ENCODE measurements at regions not wholly inside any gene's neighbourhood (a gene's known extent, or its start where the extent isn't known, plus 50 kb on each side); places are given as distances from the start of the nearest gene placed in this dataset.

DNA sequence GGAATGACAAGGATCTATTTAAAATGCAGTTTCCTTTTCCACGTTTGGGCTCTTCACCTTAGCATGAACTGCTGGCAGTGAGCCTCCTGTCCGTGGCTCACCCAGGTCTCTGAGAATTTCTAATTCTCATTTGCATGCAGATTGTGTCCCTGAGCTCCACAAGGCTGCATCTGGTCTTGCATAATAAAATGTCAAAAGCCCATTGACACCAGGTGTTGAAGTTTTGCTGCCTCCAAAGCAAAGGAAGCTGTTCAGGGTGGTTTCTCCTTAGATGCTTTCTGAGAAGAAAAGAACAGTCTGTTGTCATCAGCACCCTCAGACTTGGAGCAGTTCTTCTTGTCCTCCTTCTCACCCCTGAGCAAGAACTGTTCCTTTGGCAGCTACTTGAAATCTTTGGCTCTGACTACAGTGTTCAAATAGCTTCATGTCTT, 433.1 kb upstream of the KAZN start:
- no peak for TF ChIP-seq EZH2 (IDR thresholded peaks at IDR 0.05; ENCODE audit: borderline replicate concordance)
- no peak for TF ChIP-seq CTCF (IDR thresholded peaks at IDR 0.05; ENCODE audit: poor library complexity)
- no peak for TF ChIP-seq EZH2phosphoT487 (IDR thresholded peaks at IDR 0.05; ENCODE audit: low read depth, severe bottlenecking, unreplicated experiment)
- DNase-seq (ENCODE audit: low spot score), result no peak
- no peaks in the 10 kb centered on the region for H3K79me2 ChIP-seq
- no peak overlapping the region for H3K4me3 ChIP-seq
- no peak overlapping the region for H2AFZ ChIP-seq
- no peaks in the 10 kb centered on the region for H3K4me1 ChIP-seq (ENCODE audit: insufficient read depth)
- H3K9me3 ChIP-seq (ENCODE audit: low read depth), result no peaks in the 10 kb centered on the region
- no peaks in the 10 kb centered on the region for H3K9me2 ChIP-seq (replicated peaks; ENCODE audit: insufficient read depth)
- no peaks in the 10 kb centered on the region for H3K27me3 ChIP-seq
- no peaks in the 10 kb centered on the region for H3K36me3 ChIP-seq (replicated peaks; ENCODE audit: insufficient read depth, low read depth)
- WGBS (ENCODE audit: low lambda C conversion rate, missing lambda C conversion rate), result 50% methylated on average over 2 of the region's 2 CpGs
- no peak overlapping the region for H3K27ac ChIP-seq
- H4K20me1 ChIP-seq (ENCODE audit: insufficient read depth, poor library complexity, severe bottlenecking), result no peaks in the 10 kb centered on the region
- no peak overlapping the region for H3K4me2 ChIP-seq

DNA sequence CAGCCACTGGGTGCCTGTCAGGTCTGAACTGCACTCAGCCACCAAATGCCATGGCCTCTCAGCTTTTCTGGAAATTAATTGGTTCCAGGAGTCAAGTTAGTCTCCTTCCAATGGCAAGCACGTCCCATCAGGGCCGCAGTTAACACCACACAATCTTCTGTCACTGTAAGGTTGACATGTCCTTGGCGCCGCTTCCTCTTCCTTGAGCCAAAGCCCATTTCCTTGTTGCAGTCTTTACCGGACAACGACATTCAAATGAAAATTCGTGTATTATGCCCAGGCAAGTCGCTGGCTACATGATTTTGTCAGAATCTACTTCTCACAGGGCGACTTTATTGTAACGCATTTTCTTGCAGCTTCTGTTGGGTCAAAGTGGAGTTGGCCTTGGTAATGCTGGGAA, 430.6 kb upstream of the KAZN start:
- no peaks in the 10 kb centered on the region for H3K9me2 ChIP-seq (replicated peaks; ENCODE audit: insufficient read depth)
- H3K4me3 ChIP-seq, result no peak overlapping the region
- WGBS (ENCODE audit: low lambda C conversion rate, missing lambda C conversion rate), result 90% methylated on average over 10 of the region's 10 CpGs

DNA sequence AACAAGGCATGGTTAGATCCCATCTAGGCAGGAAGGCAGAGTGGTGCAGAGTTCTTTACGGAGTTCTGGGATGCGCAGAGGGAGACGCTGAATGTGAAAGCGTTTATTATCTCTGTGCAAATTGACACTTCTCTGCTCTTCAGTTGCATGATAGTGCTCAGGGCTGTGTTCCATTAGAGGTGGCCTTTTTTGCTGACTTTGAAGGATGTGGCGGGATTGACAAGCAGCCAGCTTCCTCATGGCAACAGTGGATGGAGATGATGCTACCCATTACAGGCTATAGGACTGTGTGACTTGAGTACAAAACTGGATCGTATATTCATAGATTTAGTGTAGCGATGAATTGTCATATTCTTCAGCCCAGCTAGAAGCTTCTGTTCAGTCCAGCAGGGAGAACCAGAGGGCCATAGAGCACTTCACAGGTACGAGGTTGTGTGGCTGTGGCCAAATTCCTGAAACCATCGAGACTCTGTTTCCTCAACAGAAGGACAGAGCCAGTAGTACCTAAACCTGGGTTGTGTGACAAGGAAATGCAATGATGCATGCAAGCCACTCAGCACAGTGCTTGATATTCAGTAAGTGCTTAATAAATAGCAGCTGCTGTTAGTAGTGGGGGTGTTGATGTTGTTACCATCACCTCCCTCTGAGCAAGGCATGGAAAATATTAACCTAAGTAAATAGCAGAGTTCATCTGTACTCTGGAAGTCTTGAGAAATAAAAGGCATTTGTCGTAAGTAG, 430.0 kb upstream of the KAZN start:
- H3K36me3 ChIP-seq (replicated peaks; ENCODE audit: insufficient read depth, low read depth), result no peaks in the 10 kb centered on the region
- no peak overlapping the region for H3K4me2 ChIP-seq
- no peak overlapping the region for H3K4me3 ChIP-seq
- no peak overlapping the region for H3K27ac ChIP-seq
- no peaks in the 10 kb centered on the region for H3K4me1 ChIP-seq (ENCODE audit: insufficient read depth)
- 91% methylated on average over 10 of the region's 10 CpGs for WGBS (ENCODE audit: low lambda C conversion rate, missing lambda C conversion rate)
- no peak for DNase-seq (ENCODE audit: low spot score)
- no peaks in the 10 kb centered on the region for H3K9me2 ChIP-seq (replicated peaks; ENCODE audit: insufficient read depth)
- no peaks in the 10 kb centered on the region for H3K9me3 ChIP-seq (ENCODE audit: low read depth)
- no peaks in the 10 kb centered on the region for H3K27me3 ChIP-seq
- H4K20me1 ChIP-seq (ENCODE audit: insufficient read depth, poor library complexity, severe bottlenecking), result no peaks in the 10 kb centered on the region
- no peak overlapping the region for H2AFZ ChIP-seq
- TF ChIP-seq EZH2phosphoT487 (IDR thresholded peaks at IDR 0.05; ENCODE audit: low read depth, severe bottlenecking, unreplicated experiment) (no peak), CTCF (IDR thresholded peaks at IDR 0.05; ENCODE audit: poor library complexity) (no peak), EZH2 (IDR thresholded peaks at IDR 0.05; ENCODE audit: borderline replicate concordance) (no peak)
- no peaks in the 10 kb centered on the region for H3K79me2 ChIP-seq

More for the DNA sequence above, 430.6 kb upstream of the KAZN start:
- Histone ChIP-seq H3K27ac (no peak overlapping the region), H3K4me1 (ENCODE audit: insufficient read depth) (no peaks in the 10 kb centered on the region), H4K20me1 (ENCODE audit: insufficient read depth, poor library complexity, severe bottlenecking) (no peaks in the 10 kb centered on the region), H3K4me2 (no peak overlapping the region), H3K27me3 (no peaks in the 10 kb centered on the region), H3K36me3 (replicated peaks; ENCODE audit: insufficient read depth, low read depth) (no peaks in the 10 kb centered on the region), H3K9me3 (ENCODE audit: low read depth) (no peaks in the 10 kb centered on the region), H3K79me2 (no peaks in the 10 kb centered on the region), H2AFZ (no peak overlapping the region)
- no peak for DNase-seq (ENCODE audit: low spot score)
- TF ChIP-seq EZH2 (IDR thresholded peaks at IDR 0.05; ENCODE audit: borderline replicate concordance), result no peak
- no peak for TF ChIP-seq EZH2phosphoT487 (IDR thresholded peaks at IDR 0.05; ENCODE audit: low read depth, severe bottlenecking, unreplicated experiment)
- no peak for TF ChIP-seq CTCF (IDR thresholded peaks at IDR 0.05; ENCODE audit: poor library complexity)

Data from hepatocyte (in vitro differentiated cells).